Fibroblast of villous mesenchyme (primary cell): ENCODE measurements at regions not wholly inside any gene's neighbourhood (a gene's known extent, or its start where the extent isn't known, plus 50 kb on each side); places are given as distances from the start of the nearest gene placed in this dataset.

Experiments
- DNase-seq: peaks from one replicate; pipeline ENCODE4 v3.0.0-alpha.2; 2010; ENCODE audit warnings: low read depth
- H3K4me3 ChIP-seq: 2 replicates; pipeline ENCODE4 v1.5.1; 2011; ENCODE audit warnings: low read depth, mild to moderate bottlenecking, low read length
- TF ChIP-seq, protein P1 (sequence below): IDR thresholded peaks from 2 replicates; pipeline ENCODE4 v1.5.1; 2012; ENCODE audit warnings: low read depth, mild to moderate bottlenecking, low read length; ENCODE audit not compliant: insufficient read depth

DNA sequence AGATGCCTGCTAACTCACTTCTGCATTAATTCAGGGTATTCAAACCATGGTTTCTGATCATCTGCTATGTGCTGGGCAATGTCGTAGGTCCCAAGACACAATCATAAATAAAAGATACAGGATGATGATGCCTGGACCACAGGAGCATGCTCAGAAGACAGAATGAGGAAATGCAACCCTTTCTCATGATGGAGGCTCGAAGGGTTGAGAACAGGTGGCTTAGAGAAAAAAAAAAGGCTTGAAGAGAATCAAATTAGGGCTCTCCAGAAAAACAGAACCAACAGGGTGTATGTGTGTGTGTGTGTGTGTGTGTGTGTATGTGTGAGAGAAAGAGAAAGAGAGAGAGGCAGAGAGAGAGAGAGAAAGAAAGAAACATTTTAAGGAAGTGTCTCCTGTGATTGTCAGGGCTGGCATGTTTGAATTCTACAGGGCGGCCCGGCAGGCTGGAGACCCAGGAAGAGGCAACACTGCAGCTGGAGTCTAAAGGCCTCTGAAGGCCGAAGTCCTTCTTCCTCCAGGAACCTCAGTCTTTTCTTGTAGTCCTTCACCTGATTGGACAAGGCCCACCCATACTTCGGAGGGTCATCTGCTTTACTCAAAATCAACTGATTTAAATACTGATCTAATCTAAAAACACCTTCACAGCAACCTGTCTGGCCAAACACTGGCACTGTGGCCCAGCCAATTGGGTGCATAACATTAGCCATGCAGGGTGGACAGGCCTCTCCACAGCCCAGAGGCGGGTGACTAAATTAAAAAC, 143.8 kb downstream of the ERMARD start:
- no peak for DNase-seq
- TF ChIP-seq, protein P1, sequence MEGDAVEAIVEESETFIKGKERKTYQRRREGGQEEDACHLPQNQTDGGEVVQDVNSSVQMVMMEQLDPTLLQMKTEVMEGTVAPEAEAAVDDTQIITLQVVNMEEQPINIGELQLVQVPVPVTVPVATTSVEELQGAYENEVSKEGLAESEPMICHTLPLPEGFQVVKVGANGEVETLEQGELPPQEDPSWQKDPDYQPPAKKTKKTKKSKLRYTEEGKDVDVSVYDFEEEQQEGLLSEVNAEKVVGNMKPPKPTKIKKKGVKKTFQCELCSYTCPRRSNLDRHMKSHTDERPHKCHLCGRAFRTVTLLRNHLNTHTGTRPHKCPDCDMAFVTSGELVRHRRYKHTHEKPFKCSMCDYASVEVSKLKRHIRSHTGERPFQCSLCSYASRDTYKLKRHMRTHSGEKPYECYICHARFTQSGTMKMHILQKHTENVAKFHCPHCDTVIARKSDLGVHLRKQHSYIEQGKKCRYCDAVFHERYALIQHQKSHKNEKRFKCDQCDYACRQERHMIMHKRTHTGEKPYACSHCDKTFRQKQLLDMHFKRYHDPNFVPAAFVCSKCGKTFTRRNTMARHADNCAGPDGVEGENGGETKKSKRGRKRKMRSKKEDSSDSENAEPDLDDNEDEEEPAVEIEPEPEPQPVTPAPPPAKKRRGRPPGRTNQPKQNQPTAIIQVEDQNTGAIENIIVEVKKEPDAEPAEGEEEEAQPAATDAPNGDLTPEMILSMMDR: no peak

DNA sequence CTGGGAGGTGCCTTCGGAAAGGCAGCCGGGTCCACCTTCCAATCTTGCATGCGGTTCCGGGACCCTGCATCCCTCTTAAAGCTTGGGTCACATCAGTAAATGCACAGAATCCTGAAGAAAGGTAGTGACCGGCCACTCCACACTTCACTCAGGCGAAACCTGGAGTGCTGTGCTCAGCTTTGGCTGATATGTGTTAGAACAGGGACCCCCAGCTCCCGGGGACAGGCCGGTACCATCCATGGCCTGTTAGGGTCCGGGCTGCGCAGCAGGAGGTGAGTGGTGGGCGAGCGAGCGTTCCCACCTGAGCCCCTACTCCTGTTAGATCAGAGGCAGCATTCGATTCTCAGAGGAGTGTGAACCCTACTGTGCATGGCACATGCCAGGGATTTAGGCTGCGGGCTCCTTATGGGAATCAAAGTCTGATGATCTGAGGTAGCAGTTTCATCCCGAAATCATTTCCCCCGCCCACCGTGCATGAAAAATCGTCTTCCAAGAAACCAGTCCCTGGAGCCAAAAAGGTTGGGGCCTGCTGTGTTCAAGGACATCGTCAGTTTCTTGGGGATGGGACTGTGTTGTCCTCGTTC, 143.0 kb downstream of the ERMARD start:
- no peak for DNase-seq

More for the DNA sequence above, 143.8 kb downstream of the ERMARD start:
- no peak overlapping the region for H3K4me3 ChIP-seq

DNA sequence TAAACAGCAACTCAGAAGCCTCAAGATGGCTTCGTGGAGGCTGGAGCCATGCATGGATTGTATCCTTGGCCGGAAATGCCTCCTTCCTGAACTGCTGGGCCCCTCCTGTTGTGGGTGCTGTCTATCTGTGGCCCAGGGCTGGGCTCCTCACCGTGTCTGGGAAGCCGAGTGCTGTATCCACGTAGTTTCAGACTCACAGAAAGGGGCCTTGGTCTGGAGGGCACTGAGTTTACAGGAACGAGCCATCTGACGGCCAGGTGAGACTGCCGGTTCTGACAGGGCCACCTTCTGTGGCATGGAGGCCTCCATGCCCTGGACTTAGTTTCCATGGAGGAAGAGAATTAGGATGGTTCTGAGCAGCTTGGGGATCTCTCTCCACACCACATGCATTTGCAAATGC, 142.2 kb downstream of the ERMARD start:
- TF ChIP-seq, protein P1: no peak
- H3K4me3 ChIP-seq: no peak overlapping the region
- no peak for DNase-seq

More for the DNA sequence above, 143.0 kb downstream of the ERMARD start:
- H3K4me3 ChIP-seq: no peak overlapping the region
- TF ChIP-seq, protein P1: no peak

DNA sequence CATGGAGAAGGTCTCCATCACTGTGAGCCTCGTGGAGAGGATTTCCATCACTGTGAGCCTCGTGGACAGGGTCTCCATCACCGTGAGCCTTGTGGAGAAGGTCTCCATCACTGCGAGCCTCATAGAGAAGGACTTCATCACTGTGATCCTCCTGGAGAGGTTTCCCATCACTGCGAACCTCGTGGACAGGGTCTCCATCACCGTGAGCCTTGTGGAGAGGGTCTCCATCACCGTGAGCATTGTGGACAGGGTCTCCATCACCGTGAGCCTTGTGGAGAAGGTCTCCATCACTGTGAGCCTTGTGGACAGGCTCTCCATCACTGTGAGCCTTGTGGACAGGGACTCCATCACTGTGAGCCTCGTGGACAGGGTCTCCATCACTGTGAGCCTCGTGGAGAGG, 140.4 kb downstream of the ERMARD start:
- no peak overlapping the region for H3K4me3 ChIP-seq
- TF ChIP-seq, protein P1: no peak
- no peak for DNase-seq

DNA sequence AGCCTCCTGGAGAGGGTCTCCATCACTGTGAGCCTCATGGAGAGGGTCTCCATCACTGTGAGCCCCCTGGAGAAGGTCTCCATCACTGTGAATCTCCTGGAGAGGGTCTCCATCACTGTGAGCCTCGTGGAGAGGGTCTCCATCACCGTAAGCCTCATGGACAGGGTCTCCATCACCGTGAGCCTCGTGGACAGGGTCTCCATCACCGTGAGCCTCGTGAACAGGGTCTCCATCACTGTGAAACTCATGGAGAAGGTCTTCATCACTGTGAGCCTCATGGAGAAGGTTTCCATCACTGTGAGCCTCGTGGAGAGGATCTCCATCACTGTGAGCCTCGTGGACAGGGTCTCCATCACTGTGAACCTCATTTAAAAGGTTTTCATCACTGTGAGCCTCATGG, 140.0 kb downstream of the ERMARD start:
- TF ChIP-seq, protein P1: no peak
- no peak overlapping the region for H3K4me3 ChIP-seq
- no peak for DNase-seq

DNA sequence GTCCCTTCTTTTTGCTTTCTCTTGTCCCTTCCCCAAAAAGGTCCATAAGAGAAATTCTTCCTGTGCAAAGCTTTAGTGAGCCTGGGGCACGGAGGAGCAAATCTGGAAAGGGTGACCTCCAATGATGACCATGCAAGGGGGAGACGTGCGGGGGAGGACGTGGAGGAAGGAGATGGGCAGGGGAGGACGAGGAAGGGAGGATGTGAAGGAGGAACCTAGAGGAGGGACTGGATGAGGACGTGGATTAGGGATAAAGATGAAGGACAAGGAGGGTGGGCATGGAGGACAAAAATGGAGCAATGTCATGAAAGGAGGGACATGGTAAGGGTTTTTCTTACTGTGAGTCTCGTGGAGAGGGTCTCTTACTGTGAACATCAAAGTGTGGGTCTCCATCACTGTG, 139.5 kb downstream of the ERMARD start:
- no peak overlapping the region for H3K4me3 ChIP-seq
- TF ChIP-seq, protein P1: no peak
- no peak for DNase-seq
